ENCODE measurements at regions not wholly inside any gene's neighbourhood (a gene's known extent, or its start where the extent isn't known, plus 50 kb on each side); places are given as distances from the start of the nearest gene placed in this dataset.

DNA sequence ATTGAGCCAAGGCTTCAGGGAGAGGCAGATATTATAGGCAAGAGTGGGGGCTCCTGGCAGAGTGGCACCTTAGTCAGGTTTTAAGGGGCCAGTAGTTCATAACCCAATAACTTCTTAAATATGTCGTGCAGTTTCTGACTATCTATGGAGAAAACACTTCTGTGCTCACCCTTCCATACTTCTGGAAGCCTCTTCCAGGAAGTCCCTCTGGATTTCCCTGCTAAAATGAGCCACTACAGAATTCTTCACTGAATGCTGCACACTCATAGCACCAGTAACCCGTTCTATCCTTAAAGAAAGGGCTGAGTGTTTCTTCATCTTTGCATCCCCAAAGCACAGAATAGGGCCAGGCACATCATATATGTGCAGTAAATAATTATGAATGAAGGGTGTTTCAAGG lies 198.5 kb upstream of the SLC24A3 start (continued):
- TF ChIP-seq PREB (CRISPR knock-in tag; IDR thresholded peaks at IDR 0.05; ENCODE audit: borderline replicate concordance) (no peak), ZNF138 (CRISPR knock-in tag; conservative IDR thresholded peaks at IDR 0.05) (no peak), ZNF263 (CRISPR knock-in tag; IDR thresholded peaks at IDR 0.05; ENCODE audit: low read depth) (no peak), ZNF423 (CRISPR knock-in tag; IDR thresholded peaks at IDR 0.05) (no peak)
- TF ChIP-seq, protein P1, sequence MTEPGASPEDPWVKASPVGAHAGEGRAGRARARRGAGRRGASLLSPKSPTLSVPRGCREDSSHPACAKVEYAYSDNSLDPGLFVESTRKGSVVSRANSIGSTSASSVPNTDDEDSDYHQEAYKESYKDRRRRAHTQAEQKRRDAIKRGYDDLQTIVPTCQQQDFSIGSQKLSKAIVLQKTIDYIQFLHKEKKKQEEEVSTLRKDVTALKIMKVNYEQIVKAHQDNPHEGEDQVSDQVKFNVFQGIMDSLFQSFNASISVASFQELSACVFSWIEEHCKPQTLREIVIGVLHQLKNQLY (CRISPR knock-in tag; IDR thresholded peaks at IDR 0.05), result no peak

DNA sequence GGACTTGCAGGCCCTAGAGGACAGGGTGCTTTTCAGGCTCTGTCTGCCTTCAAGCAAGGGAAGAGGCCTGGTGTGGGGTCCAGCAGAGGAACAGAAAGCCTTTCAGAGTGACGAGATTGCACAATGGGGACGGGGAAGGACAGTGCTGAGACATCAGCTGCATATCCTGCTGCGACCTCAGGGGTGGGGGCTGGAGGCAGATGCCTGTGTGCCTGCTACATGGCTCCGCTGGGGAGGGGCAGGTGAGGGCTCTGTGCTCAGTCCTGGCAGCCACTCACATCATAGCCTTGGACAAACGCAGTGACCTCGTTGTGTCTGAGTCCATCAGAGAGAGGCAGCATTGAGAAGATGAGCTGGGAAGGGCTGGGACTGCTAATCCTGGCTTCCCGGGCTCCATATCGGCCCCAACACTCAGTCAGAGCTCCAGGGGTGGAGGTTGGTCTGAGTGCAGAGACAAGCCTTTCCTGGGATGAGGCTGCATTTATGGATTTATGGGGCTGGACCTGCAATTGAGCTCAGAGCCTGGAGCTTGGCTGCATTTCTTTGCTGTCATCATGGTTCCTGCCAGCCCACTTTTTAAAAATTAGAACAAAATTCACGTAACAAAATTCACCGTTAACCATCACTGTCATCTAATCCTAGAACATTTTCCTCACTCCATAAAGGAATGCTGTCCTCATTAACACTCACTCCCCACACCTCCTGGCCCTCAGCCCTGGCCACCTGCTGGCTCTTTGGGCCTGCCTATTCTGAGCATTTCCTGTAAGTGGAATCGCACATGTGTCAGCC lies 196.9 kb upstream of the SLC24A3 start:
- Mint-ChIP-seq H3K9me3 (peaks cover 3% of the 10 kb centered on the region; the same call in 1 of the 2 replicates), H3K27me3 (ENCODE audit: low read depth) (no peaks in the 10 kb centered on the region), H3K27ac (no peak overlapping the region), H3K4me1 (peaks cover 23% of the 10 kb centered on the region), H3K36me3 (no peaks in the 10 kb centered on the region), H3K4me3 (no peak overlapping the region)
- ATAC-seq (peak; percentile 38), DNase-seq (ENCODE audit: low spot score) (no peak)
- ChIA-PET POLR2A (no interaction called here), CTCF (interaction anchor here (1.2 to 1.5 kb wide), 3 partner anchors 8 to 383 kb away, joined by 4 read pairs; no protein-coding TSS in a partner anchor)
- TF ChIP-seq JAZF1 (CRISPR knock-in tag; IDR thresholded peaks at IDR 0.05), result no peak
- TF ChIP-seq ERG (CRISPR knock-in tag; IDR thresholded peaks at IDR 0.05), result no peak
- no peak for TF ChIP-seq ESRRA (CRISPR knock-in tag; IDR thresholded peaks at IDR 0.05; ENCODE audit: borderline replicate concordance)
- no peak for TF ChIP-seq PREB (CRISPR knock-in tag; IDR thresholded peaks at IDR 0.05; ENCODE audit: borderline replicate concordance)
- TF ChIP-seq NFE2L1 (CRISPR knock-in tag; IDR thresholded peaks at IDR 0.05), result no peak
- TF ChIP-seq CREB1 (CRISPR knock-in tag; IDR thresholded peaks at IDR 0.05), result no peak
- no peak for TF ChIP-seq CTCF (IDR thresholded peaks at IDR 0.05)

DNA sequence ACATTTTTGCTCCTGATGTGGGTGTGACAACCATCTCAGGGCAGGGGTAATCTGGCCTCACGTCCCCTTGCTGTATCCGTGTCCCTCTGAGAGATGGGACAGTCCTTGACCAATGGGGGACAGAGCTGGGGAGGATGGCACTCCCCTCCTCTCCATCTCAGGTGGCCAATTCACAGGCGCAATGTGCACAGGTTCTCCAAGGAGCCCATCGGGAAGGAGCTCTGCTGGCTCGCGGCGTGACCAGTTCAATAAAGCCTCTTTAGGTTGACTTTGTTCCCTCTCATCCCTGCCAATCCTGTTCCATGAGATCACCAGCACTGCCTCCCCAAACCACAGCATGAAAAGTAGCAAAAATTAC lies 196.3 kb upstream of the SLC24A3 start:
- no peak overlapping the region for H3K4me3 Mint-ChIP-seq

More for the DNA sequence above, 196.3 kb upstream of the SLC24A3 start:
- peaks cover 22% of the 10 kb centered on the region for H3K4me1 Mint-ChIP-seq
- DNase-seq (ENCODE audit: low spot score), result no peak
- ATAC-seq, result no peak
- H3K27me3 Mint-ChIP-seq (ENCODE audit: low read depth), result no peaks in the 10 kb centered on the region
- POLR2A ChIA-PET, result no interaction called here
- H3K9me3 Mint-ChIP-seq, result peaks cover 3% of the 10 kb centered on the region; the same call in 1 of the 2 replicates
- H3K27ac Mint-ChIP-seq, result no peak overlapping the region
- H3K36me3 Mint-ChIP-seq, result no peaks in the 10 kb centered on the region
- TF ChIP-seq ZNF512 (CRISPR knock-in tag; IDR thresholded peaks at IDR 0.05; ENCODE audit: borderline replicate concordance) (no peak), OVOL2 (CRISPR knock-in tag; IDR thresholded peaks at IDR 0.05; ENCODE audit: borderline replicate concordance) (no peak), ZNF396 (CRISPR knock-in tag; IDR thresholded peaks at IDR 0.05; ENCODE audit: borderline replicate concordance) (no peak), IRF1 (CRISPR knock-in tag; IDR thresholded peaks at IDR 0.05) (no peak)
- TF ChIP-seq, protein P2, sequence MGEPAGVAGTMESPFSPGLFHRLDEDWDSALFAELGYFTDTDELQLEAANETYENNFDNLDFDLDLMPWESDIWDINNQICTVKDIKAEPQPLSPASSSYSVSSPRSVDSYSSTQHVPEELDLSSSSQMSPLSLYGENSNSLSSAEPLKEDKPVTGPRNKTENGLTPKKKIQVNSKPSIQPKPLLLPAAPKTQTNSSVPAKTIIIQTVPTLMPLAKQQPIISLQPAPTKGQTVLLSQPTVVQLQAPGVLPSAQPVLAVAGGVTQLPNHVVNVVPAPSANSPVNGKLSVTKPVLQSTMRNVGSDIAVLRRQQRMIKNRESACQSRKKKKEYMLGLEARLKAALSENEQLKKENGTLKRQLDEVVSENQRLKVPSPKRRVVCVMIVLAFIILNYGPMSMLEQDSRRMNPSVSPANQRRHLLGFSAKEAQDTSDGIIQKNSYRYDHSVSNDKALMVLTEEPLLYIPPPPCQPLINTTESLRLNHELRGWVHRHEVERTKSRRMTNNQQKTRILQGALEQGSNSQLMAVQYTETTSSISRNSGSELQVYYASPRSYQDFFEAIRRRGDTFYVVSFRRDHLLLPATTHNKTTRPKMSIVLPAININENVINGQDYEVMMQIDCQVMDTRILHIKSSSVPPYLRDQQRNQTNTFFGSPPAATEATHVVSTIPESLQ (CRISPR knock-in tag; IDR thresholded peaks at IDR 0.05), result no peak
- CTCF ChIA-PET, result interaction anchor here (1.2 to 1.5 kb wide), 2 partner anchors 8 to 384 kb away, joined by 4 read pairs; no protein-coding TSS in a partner anchor

All from WTC11 (cell line).